ENCODE measurements at regions not wholly inside any gene's neighbourhood (a gene's known extent, or its start where the extent isn't known, plus 50 kb on each side); places are given as distances from the start of the nearest gene placed in this dataset.

- TF ChIP-seq CTCF (conservative IDR thresholded peaks at IDR 0.05 in 1 of 2, IDR thresholded peaks at IDR 0.05 in 1 of 2; ENCODE audit: extremely low read depth in 1 of 2, insufficient read depth in 1 of 2, low read depth in 1 of 2, low read length in 2 of 2) (no peak), EZH2 (IDR thresholded peaks at IDR 0.05; ENCODE audit: borderline replicate concordance, low read length) (no peak)
Observed at GRCh38 chr13:109608059-109608458, 178.3 kb downstream of the IRS2 start.

Measured in mammary epithelial cell (primary cell).